ENCODE measurements at regions not wholly inside any gene's neighbourhood (a gene's known extent, or its start where the extent isn't known, plus 50 kb on each side); places are given as distances from the start of the nearest gene placed in this dataset.

DNA sequence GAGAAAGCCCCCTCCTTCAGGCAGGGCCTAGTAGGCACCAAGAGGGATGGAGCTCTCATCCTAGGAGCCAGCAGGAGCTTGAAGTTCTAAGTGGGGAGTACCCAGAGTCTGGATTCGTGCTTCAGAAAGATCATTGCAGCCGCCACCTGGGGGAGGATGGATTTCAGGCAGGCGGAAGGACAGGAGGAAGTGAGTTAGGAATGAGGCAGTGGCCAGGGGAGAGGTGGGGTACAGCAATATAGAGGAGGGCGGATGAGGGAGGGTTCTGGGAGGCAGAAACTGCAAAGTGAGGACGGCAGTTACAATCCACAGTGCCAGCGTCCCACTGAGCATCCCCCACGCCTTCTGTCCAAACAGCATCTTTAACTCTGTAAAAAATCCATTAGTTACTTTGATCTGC is 65.2 kb upstream of the LINGO1 start:
- WGBS = 69% methylated on average over 7 of the region's 7 CpGs

DNA sequence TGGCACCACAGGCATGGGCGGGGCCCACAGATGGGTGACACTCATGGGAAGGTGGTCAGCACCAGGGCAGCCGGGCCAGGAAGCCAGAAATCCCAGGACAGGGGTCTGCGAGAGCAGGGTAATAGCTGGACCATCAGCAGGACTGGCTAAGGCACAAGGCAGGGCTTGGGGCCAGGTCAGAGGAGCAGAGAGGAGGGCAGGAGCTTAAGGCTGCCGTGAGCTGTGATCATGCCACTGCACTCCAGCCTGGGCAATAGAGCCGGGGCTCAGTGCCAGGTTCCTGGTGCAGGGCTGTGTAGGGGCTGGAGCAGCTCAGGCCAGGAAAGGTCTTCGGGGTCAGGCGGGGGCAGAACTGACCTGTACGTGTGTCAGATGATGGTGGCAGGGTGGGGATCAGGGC is 64.2 kb upstream of the LINGO1 start:
- H3K9me3 ChIP-seq (ENCODE audit: insufficient read depth, low read depth, low read length) = no peaks in the 10 kb centered on the region
- H3K4me3 ChIP-seq (ENCODE audit: low read length) = no peak overlapping the region
- WGBS = 93% methylated on average over 8 of the region's 8 CpGs
- no peaks in the 10 kb centered on the region for H3K27me3 ChIP-seq (ENCODE audit: insufficient read depth, low read length)
- no peak overlapping the region for H3K27ac ChIP-seq (ENCODE audit: low read depth, low read length)
- no peak overlapping the region for H3K9ac ChIP-seq (ENCODE audit: low read depth, low read length)
- H3K4me1 ChIP-seq (ENCODE audit: insufficient read depth, low read length) = no peaks in the 10 kb centered on the region; the same call in 1 of the 2 replicates
- H3K36me3 ChIP-seq (ENCODE audit: insufficient read depth, low read length) = no peaks in the 10 kb centered on the region

More for the DNA sequence above, 65.2 kb upstream of the LINGO1 start:
- Histone ChIP-seq H3K27ac (ENCODE audit: low read depth, low read length) (no peak overlapping the region), H3K9me3 (ENCODE audit: insufficient read depth, low read depth, low read length) (no peaks in the 10 kb centered on the region), H3K4me1 (ENCODE audit: insufficient read depth, low read length) (peaks cover 2% of the 10 kb centered on the region; the same call in 1 of the 2 replicates), H3K4me3 (ENCODE audit: low read length) (no peak overlapping the region), H3K9ac (ENCODE audit: low read depth, low read length) (no peak overlapping the region), H3K27me3 (ENCODE audit: insufficient read depth, low read length) (no peaks in the 10 kb centered on the region), H3K36me3 (ENCODE audit: insufficient read depth, low read length) (no peaks in the 10 kb centered on the region)

DNA sequence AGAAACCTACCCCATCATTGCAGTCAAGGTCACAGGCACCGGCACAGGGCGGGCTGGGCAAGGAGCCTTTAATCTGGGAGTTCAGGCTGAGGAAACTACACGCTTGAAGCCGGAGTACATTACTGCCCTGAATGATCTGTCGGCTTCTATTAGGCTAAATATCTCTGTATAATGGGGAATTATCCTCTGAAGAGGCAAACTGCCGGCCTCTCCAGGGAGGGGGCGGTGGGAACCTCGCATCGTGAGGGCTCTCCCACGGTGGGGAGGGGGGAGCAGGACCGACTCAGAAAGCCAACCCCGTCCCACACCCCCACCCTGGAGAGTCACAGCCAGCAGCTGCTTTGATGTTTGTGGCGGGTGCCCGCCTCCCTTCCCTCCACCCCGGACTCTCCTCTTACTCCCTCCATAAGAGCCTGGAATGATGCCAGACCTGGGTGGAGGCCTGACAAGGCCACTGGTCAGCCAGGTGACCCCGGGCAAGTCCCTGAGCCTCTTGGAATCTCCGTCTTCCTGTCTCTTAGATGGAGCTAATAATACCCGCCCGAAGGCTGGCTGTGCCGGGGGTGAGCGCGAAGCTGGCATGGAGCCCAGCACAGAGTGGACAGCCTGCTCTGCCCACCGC is 63.4 kb upstream of the LINGO1 start:
- no peaks in the 10 kb centered on the region for H3K36me3 ChIP-seq (ENCODE audit: insufficient read depth, low read length)
- WGBS = 82% methylated on average over 23 of the region's 23 CpGs
- no peak overlapping the region for H3K9ac ChIP-seq (ENCODE audit: low read depth, low read length)
- no peak overlapping the region for H3K4me3 ChIP-seq (ENCODE audit: low read length)
- no peaks in the 10 kb centered on the region for H3K9me3 ChIP-seq (ENCODE audit: insufficient read depth, low read depth, low read length)
- no peaks in the 10 kb centered on the region; the same call in 1 of the 2 replicates for H3K4me1 ChIP-seq (ENCODE audit: insufficient read depth, low read length)
- H3K27ac ChIP-seq (ENCODE audit: low read depth, low read length) = no peak overlapping the region
- no peaks in the 10 kb centered on the region for H3K27me3 ChIP-seq (ENCODE audit: insufficient read depth, low read length)

DNA sequence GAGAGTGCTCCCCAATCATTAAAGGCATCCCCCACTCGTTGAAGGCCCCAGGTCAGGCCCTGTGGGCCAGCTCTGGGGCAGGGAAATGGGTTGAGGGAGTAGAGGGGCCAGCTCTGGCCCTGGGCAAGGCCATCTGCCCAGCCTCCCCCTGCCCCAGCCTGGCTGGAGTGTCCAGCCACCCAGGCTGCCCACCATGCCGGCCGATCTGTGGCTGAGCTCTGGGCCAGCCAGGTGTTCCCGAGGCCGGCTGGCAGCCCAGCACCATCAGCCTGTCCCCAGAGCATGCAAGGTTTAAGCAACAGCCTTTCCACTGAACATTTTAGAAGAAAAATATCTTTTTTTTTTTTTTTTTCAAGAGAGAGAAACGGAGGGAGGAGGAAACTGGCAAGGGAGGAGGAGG is 62.8 kb upstream of the LINGO1 start:
- WGBS = 93% methylated on average over 5 of the region's 6 CpGs
- no peaks in the 10 kb centered on the region for H3K27me3 ChIP-seq (ENCODE audit: insufficient read depth, low read length)

DNA sequence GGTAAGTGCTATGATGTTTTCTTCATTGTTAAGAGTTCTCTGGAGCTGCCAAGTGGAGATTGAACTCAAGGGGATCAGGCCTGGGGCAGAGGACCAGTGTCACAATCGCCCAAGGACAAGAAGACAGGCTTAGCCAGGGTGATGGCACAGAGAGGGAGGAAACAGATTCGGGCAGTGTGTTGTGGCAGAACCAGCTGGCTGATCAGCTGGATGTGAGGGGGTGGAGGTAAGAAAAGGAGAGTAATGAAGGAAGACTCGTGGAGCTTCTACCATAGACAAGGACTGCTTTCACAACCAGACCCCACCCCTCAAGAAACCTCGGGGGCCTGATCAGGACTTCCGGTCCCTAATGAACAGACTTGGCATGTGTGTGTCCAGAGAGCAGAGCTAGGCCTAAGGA is 60.9 kb upstream of the LINGO1 start:
- H3K9ac ChIP-seq (ENCODE audit: low read depth, low read length) = no peak overlapping the region
- WGBS = 91% methylated on average over 4 of the region's 5 CpGs
- H3K4me1 ChIP-seq (ENCODE audit: insufficient read depth, low read length) = no peaks in the 10 kb centered on the region; the same call in 1 of the 2 replicates
- no peaks in the 10 kb centered on the region for H3K36me3 ChIP-seq (ENCODE audit: insufficient read depth, low read length)
- no peak overlapping the region for H3K4me3 ChIP-seq (ENCODE audit: low read length)
- no peaks in the 10 kb centered on the region for H3K27me3 ChIP-seq (ENCODE audit: insufficient read depth, low read length)
- H3K9me3 ChIP-seq (ENCODE audit: insufficient read depth, low read depth, low read length) = no peaks in the 10 kb centered on the region
- H3K27ac ChIP-seq (ENCODE audit: low read depth, low read length) = no peak overlapping the region

More for the DNA sequence above, 62.8 kb upstream of the LINGO1 start:
- H3K27ac ChIP-seq (ENCODE audit: low read depth, low read length) = no peak overlapping the region
- H3K9ac ChIP-seq (ENCODE audit: low read depth, low read length) = no peak overlapping the region
- H3K9me3 ChIP-seq (ENCODE audit: insufficient read depth, low read depth, low read length) = no peaks in the 10 kb centered on the region
- H3K4me1 ChIP-seq (ENCODE audit: insufficient read depth, low read length) = no peaks in the 10 kb centered on the region; the same call in 1 of the 2 replicates
- H3K4me3 ChIP-seq (ENCODE audit: low read length) = no peak overlapping the region
- H3K36me3 ChIP-seq (ENCODE audit: insufficient read depth, low read length) = no peaks in the 10 kb centered on the region

DNA sequence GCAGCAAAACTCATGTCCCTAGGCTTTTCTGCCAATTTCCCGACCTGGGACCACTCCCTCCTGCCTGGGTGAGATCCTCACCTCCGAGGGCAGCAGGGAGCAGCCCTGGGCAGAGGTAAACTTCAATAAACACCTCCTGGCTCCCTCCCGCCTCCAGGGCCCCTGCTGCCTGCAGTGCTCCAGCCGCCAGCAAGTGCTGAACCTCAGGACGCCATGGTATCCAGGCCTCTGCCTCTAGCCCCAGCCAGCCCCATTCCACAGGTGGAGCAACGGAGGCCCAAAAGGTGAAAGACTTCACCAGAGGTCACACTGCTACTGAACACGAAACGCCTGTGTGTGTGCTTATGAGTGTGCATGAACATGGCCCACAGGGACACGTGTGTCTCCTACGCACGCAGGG is 59.9 kb upstream of the LINGO1 start:
- Histone ChIP-seq H3K9me3 (ENCODE audit: insufficient read depth, low read depth, low read length) (no peaks in the 10 kb centered on the region), H3K36me3 (ENCODE audit: insufficient read depth, low read length) (no peaks in the 10 kb centered on the region), H3K9ac (ENCODE audit: low read depth, low read length) (no peak overlapping the region), H3K27ac (ENCODE audit: low read depth, low read length) (no peak overlapping the region), H3K4me1 (ENCODE audit: insufficient read depth, low read length) (no peaks in the 10 kb centered on the region), H3K4me3 (ENCODE audit: low read length) (no peak overlapping the region), H3K27me3 (ENCODE audit: insufficient read depth, low read length) (no peaks in the 10 kb centered on the region)
- 68% methylated on average over 11 of the region's 11 CpGs for WGBS

DNA sequence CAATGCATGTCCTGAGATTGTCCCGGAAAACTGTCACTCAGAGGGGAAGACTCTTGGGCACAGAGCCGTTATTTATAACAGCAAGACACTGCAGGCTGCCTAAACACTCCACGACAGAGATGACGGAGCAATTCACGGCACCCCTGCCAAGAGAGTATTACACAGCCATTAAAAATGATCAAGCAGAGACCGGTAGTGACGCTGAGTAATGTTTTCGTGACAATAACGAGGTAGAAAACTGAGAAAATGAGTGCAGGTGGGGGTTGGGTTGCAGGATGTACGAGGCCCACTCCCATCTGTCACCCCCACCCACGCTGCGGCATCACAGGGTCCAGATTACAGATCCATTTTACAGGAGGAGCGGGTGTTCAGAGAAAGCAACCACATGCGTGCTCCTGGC is 58.9 kb upstream of the LINGO1 start:
- Histone ChIP-seq H3K27ac (ENCODE audit: low read depth, low read length) (no peak overlapping the region), H3K9me3 (ENCODE audit: insufficient read depth, low read depth, low read length) (no peaks in the 10 kb centered on the region), H3K36me3 (ENCODE audit: insufficient read depth, low read length) (no peaks in the 10 kb centered on the region), H3K9ac (ENCODE audit: low read depth, low read length) (no peak overlapping the region), H3K27me3 (ENCODE audit: insufficient read depth, low read length) (no peaks in the 10 kb centered on the region), H3K4me1 (ENCODE audit: insufficient read depth, low read length) (no peaks in the 10 kb centered on the region), H3K4me3 (ENCODE audit: low read length) (no peak overlapping the region)
- 93% methylated on average over 14 of the region's 14 CpGs for WGBS

- Histone ChIP-seq H3K27me3 (ENCODE audit: insufficient read depth, low read length) (no peaks in the 10 kb centered on the region), H3K9ac (ENCODE audit: low read depth, low read length) (no peak overlapping the region), H3K36me3 (ENCODE audit: insufficient read depth, low read length) (no peaks in the 10 kb centered on the region), H3K27ac (ENCODE audit: low read depth, low read length) (no peak overlapping the region), H3K9me3 (ENCODE audit: insufficient read depth, low read depth, low read length) (no peaks in the 10 kb centered on the region), H3K4me3 (ENCODE audit: low read length) (no peak overlapping the region), H3K4me1 (ENCODE audit: insufficient read depth, low read length) (no peaks in the 10 kb centered on the region)
- 77% methylated on average over 3 of the region's 4 CpGs for WGBS
These were observed 57.1 kb upstream of the LINGO1 start for GRCh38 chr15:77689821-77690220.

- H3K4me3 ChIP-seq (ENCODE audit: low read length) = no peak overlapping the region
- no peaks in the 10 kb centered on the region for H3K36me3 ChIP-seq (ENCODE audit: insufficient read depth, low read length)
- H3K27ac ChIP-seq (ENCODE audit: low read depth, low read length) = no peak overlapping the region
- H3K9me3 ChIP-seq (ENCODE audit: insufficient read depth, low read depth, low read length) = no peaks in the 10 kb centered on the region
- H3K27me3 ChIP-seq (ENCODE audit: insufficient read depth, low read length) = no peaks in the 10 kb centered on the region
- no peaks in the 10 kb centered on the region for H3K4me1 ChIP-seq (ENCODE audit: insufficient read depth, low read length)
- no peak overlapping the region for H3K9ac ChIP-seq (ENCODE audit: low read depth, low read length)
- WGBS = 83% methylated on average over 2 of the region's 2 CpGs
These were observed 56.0 kb upstream of the LINGO1 start for GRCh38 chr15:77688693-77689092.

DNA sequence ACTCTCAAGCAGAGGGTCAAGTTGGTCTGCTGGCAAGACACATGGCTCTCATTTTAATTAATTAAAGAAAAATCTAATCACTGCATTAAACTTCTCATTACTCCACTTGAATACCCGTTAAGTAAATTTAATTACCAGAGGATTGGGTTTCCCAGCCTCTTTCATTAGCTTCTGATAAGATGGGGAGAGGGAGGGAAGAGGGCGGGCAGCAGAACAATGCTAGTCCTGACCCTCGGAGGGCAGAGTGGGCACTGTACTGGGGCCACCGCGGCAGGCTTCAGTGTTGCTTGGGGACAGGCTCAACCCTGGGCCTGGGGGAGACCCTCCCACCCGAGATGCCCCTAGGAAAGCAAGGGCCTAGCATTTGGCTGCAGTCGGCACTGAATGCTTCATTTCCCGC is 55.6 kb upstream of the LINGO1 start:
- H3K36me3 ChIP-seq (ENCODE audit: insufficient read depth, low read length) = no peaks in the 10 kb centered on the region
- no peaks in the 10 kb centered on the region for H3K4me1 ChIP-seq (ENCODE audit: insufficient read depth, low read length)
- WGBS = 90% methylated on average over 8 of the region's 8 CpGs
- no peaks in the 10 kb centered on the region for H3K27me3 ChIP-seq (ENCODE audit: insufficient read depth, low read length)
- H3K4me3 ChIP-seq (ENCODE audit: low read length) = no peak overlapping the region
- no peaks in the 10 kb centered on the region for H3K9me3 ChIP-seq (ENCODE audit: insufficient read depth, low read depth, low read length)
- H3K9ac ChIP-seq (ENCODE audit: low read depth, low read length) = no peak overlapping the region
- no peak overlapping the region for H3K27ac ChIP-seq (ENCODE audit: low read depth, low read length)

- H3K4me3 ChIP-seq (ENCODE audit: low read length) = no peak overlapping the region
- no peaks in the 10 kb centered on the region for H3K27me3 ChIP-seq (ENCODE audit: insufficient read depth, low read length)
- H3K27ac ChIP-seq (ENCODE audit: low read depth, low read length) = no peak overlapping the region
- no peak overlapping the region for H3K9ac ChIP-seq (ENCODE audit: low read depth, low read length)
- no peaks in the 10 kb centered on the region for H3K4me1 ChIP-seq (ENCODE audit: insufficient read depth, low read length)
- no peaks in the 10 kb centered on the region for H3K9me3 ChIP-seq (ENCODE audit: insufficient read depth, low read depth, low read length)
- 77% methylated on average over 7 of the region's 7 CpGs for WGBS
- H3K36me3 ChIP-seq (ENCODE audit: insufficient read depth, low read length) = no peaks in the 10 kb centered on the region
These were observed 52.5 kb upstream of the LINGO1 start for GRCh38 chr15:77685082-77685815.
